Activated CD4-positive, alpha-beta T cell treated with anti-CD3 and anti-CD28 coated beads, Interleukin-2, Interleukin-4, amounts not matched to agents 100 ng/mL and 50 ng/mL, durations not matched to agents 16 hours and 8 hours (primary cell): ENCODE measurements at regions not wholly inside any gene's neighbourhood (a gene's known extent, or its start where the extent isn't known, plus 50 kb on each side); places are given as distances from the start of the nearest gene placed in this dataset.
"Not testable (repeated sequence)": the region's sequence is repeated elsewhere in the genome, so short reads cannot be mapped to it uniquely, and the experiment has no call there.

ENCODE experiments used
- DNase-seq: peaks from one replicate; pipeline ENCODE4 v3.0.0-alpha.2; 2020; ENCODE audit warnings: low spot score

DNA sequence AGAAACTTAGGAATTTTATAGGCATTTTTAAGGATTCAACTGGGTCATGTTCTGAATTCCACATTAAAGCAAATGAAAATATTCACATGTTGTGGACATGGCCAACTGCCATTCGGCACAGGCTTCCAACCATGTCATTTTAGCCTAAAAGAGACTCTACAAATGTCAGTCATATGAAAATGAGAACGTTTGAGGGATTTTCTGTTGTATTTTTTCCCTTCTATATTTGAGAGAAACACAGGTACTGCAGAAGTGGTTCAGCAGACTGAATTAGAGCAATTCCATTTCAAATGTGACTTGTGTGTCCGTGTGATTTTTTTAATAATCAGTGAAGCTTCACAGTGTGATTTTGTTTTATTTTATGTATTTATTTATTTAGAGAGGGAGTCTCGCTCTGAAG, 124.3 kb downstream of the TP53TG3F start:
- not testable (repeated sequence) for DNase-seq

DNA sequence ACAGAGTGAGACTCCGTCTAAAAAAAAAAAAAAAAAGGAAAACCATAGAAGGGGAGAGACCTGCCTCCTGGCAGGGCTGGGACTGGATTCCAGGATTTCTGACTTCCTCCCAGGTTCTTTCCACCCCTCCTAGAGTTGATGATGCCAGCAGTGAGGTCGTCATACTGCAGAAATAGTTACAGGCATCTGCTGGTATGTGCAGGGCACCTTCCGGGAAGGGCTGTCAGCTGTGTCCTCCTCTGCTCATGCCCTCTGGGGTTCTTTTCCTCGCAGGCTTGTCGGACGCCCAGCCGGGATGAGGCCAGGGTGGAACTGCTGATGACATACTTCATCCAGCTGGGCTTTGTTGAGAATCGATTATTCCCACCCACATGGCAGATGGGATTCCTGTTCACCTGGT, 129.2 kb downstream of the TP53TG3F start:
- DNase-seq = not testable (repeated sequence)

DNA sequence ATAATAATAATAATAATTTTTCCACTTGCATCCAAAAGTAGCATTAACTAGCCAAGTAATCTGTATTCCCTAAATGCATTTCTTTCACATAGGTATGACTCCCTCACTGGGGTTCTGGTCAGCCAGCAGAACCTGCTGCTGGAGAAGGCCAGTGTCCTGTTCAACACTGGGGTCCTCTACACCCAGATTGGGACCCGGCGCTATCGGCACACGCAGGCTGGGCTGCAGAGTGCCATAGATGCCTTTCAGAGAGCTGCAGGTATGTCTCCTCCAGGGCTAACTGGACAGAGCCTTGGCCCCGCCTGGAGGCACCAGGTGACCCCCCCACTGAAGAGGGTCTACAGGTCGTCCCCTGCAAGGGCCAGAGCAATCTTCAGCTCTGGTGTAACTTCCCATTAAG, 133.9 kb downstream of the TP53TG3F start:
- not testable (repeated sequence) for DNase-seq

DNA sequence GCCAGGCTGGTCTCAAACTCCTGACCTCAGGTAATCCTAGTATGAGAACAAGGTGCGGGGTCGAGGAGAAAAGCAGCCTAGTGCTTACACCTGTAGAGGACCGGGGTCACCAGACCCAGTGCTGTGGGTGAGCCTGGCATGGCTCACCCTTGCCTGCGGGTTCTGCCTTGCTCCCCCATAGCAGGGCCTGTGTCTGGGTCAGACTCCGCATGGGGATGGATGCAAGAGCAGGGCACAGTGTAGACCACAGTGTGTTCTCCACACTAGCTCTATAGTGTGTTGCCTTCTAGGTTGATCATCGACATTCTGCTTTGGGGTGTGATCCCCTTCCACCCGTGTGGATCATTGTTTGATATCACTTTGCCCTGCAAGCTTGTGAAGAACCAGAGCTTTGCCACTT, 135.7 kb downstream of the TP53TG3F start:
- DNase-seq = not testable (repeated sequence)

DNA sequence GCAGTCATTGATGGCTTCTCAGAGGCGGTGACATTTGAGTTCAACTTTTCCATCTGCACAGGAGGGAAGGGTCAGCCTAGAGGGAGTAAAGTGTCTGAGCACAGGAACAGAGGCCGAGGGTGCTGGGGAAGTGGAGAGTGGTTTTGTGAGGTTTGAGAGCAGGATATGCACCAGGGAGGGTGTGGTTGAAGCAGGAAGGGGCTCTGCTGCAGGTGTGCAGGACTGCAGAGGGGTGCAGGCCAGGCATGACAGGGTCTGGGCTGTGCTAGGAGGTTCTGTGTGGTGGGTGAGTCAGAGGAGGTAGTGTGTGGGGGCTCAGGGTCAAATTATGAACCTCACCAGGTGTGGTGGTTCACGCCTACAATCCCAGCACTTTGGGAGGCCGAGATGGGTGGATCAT, 141.6 kb downstream of the TP53TG3F start:
- not testable (repeated sequence) for DNase-seq

DNA sequence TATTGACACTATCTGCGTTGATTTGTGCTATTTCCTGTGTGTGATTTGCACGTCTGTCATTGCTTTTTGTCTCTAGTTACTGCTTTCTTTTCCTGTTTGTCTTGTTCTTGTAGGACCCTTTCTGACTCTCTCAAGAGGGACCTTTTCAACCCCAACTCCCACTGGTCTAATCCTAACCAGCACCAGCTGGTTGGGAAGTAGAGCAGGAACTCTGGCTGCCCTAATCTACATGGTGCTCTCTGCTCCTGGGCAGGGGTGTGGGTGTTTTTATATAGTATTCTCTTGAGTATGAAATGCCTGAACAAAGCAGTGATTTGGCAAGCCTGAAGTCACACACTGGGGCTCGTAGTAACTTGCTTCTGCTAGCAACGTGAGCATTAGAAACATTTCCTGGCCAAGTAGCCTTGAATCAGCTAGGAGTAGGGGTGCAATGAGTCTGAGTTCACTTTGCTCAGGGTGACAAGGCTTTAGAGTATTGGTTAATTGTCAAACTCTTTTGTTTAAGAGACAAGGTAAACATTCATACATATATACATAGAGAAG, 164.2 kb downstream of the TP53TG3F start:
- DNase-seq = not testable (repeated sequence)

DNA sequence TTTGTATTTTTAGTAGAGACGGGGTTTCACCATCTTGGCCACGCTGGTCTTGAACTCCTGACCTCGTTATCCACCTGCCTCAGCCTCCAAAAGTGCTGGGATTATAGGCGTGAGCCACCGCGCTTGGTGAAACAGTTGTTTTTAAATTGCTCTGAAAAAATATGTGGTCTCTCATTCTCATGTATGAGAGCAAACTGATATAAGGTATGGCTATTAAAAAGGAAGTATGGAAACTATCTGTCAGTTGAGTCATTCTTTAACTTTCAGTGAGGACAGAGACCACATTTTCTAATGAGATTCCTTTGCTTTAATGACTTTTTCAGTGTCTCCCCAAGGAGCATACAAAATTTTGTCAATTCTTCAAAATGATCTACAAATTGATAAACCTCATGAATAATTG, 169.5 kb downstream of the TP53TG3F start:
- DNase-seq = not testable (repeated sequence)

DNA sequence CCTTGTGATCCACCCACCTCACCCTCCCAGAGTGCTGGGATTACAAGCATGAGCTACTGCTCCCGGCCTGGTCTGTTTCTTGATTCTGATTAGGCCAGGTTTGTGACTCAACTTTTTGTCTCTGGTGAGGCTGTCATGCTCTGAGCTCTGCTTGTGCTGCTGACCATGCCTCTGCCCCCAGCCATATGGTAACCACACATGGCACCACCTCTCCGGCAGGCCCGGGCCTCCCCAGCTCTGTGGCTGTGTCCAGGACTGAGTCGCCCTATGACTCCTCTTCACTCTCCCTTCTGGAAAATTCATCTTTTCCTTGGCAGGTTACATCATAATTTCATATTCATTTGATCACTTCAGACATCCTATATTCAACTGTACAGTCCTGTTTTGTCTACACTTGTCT, 172.3 kb downstream of the TP53TG3F start:
- not testable (repeated sequence) for DNase-seq

DNA sequence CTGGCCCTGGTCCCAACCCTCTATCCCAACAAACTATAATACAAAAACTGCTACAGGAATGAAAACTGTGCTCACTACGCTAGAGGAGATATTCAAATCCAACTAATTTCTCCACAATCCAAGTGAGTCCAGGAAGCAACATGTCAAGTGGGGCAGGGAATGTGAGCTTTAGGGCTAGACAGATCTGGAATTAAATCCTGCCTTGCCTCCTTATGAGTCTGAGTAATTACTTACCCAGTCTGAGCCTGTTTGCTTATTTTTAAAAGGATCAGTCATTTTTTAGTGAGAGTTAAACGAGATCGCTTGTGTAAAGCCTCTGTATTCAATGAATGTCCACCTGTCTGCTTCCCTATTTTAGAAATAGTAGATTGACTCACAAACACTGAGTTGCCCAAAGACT, 174.6 kb downstream of the TP53TG3F start:
- not testable (repeated sequence) for DNase-seq

DNA sequence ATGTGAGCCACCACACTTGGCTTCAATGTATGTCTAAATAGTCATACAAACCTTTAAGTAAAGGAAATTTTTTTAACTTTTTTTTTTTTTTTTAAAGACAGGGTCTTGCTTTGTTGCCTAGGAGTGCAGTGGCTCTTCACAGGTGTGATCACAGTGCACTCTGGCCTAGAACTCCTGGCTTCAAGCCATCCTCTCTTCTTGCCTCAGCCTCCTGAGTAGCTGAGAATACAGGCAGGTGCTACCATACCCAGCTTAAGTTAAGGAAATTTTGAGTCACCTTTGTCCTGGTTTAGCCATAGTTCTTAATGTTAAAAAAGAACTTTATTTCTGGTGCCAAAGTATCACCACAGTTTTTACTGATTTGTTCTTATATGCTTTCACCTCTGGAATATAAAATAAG, 177.3 kb downstream of the TP53TG3F start:
- not testable (repeated sequence) for DNase-seq

DNA sequence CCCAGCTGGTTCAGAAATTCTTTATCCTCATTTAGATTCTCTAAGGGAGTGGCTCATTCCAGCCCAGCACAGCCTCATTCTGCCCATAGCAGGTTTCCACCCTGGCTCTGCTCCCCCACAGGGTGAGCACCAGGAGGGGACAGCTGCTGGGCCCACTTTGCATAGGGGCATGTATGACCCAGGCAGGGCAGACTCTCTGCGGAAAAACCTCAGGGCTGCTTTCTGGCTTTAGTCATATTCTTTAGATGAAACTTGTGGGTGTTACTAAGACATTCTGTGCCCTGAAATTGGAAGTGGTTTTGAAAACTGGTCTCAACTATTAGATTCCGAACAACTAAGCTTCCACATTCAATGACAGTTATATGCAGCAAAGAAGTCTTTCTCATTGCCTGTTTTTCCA, 183.9 kb downstream of the TP53TG3F start:
- not testable (repeated sequence) for DNase-seq

DNA sequence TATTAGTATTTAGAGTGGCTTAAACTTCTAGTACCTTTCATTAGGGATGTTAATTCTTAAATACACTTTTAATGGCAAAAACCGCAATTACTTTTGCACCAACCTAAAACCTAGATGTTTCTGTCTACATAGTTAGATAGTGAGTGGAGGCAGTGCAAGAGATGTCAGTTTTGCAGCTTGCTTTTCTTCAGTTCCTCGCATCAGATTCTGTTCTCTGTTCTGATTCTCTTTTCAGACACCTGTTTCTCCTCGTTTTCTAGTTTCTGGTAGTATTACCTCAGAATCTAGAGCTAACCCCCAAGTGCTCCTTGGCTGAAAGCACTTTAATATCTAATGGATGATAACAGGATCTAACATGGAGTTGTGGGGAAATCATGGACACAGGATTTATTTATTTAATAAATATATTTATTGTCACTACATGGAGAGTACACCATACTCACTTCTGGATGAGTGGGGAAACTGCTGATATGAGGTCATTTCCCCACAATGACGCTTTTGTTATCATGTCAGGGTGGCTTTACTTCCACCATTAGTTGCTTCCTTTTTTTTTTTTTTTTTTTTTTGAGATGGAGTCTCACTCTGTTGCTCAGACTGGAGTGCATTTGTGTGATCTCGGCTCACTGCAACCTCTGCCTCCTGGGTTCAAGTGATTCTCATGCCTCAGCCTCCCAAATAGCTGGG, 184.4 kb downstream of the TP53TG3F start:
- not testable (repeated sequence) for DNase-seq

DNA sequence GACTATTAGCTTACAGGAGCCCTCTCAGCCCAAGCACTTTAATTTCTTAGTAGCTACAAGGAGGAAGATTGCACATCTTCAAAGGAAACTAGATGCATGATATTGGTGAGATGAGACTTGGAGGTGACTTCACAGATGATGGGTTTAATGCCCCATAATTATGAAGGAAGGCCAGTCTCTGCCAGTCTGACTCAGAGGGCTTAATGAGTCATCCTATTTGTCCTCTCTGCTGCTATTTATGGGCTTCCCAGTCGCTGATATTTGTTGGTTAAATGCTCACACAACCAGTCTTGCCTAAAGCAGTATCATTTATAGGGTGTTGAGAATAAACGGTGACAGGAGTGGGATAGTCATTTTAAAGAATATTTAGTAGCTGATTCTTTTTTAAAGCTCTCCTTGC, 187.0 kb downstream of the TP53TG3F start:
- DNase-seq = not testable (repeated sequence)

DNA sequence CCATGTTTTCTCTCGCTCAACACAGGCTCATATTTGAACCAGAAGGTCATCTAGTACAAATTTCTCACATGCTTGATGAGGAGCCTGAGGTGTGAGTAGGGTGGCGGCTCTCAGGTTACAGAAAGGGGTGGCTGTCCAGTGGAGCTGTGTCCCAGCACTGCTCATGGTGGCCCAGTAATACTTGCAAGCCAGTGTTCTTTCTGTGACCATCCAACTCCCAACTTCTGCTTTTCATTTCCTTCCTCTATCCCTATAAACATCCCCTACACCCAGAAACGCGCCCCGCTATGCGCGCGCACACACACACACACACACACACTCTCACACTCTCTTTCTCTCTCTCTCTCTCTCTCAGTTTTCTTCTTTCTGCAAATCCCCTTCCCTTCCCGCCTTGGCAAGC, 196.3 kb downstream of the TP53TG3F start:
- not testable (repeated sequence) for DNase-seq

DNA sequence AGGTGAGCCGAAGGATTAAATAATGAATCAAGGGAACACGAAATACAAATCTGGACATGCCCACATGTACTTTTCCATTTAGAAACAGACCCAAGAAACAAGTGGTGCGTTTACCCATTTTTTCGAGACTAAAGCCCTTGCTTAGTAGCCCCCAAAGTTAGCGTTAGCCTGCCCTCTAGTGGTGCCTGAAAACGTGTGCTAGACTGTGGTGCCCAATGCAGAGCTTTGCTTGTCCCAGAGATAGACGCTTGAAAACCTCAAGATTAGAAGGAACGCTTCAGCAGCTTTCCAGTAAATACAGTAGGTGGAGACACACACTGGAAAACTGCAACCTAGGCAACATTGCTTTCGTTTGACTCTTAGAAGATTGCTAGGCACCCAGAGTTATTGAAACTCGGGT, 197.0 kb downstream of the TP53TG3F start:
- DNase-seq = not testable (repeated sequence)

DNA sequence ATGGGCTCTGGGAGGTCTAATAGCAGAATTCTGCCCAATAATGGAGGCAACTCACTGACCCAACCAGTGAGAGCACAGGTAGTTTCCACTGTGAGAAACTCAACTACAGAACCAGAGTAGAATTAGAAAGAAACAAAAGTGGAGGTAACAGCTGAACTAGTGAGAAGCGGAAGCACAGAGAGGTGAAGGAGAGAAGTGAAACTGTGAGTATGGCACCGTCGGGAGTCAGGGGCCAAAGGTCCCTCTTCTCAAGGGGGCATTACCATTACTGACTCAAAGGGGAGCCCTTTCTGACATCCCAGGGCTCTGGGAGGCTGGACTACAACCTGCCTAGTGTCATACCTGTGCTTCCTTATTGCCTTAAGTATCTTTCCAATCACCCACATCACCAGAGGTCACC, 198.3 kb downstream of the TP53TG3F start:
- DNase-seq = not testable (repeated sequence)

DNA sequence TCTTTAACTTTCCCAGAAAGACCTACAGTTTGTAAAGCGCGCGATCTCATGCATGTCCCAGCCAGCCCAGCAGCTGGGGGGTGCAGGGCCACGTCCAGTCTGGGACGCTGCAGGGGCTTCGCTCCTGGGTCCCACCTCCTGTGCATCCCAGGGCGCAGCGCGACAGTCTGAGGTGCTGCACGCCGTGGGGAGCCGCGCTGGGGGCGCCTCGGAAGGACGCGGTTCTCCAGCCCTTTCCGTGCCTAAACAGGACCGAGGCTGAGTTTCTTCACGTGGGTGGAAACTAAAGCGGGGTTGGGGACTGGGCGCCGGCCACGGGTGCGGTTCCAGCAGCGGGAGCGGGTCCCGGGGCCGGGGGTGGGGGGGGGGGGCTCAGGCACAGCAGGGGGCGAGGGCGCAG, 221.4 kb downstream of the TP53TG3F start:
- DNase-seq = not testable (repeated sequence)

DNA sequence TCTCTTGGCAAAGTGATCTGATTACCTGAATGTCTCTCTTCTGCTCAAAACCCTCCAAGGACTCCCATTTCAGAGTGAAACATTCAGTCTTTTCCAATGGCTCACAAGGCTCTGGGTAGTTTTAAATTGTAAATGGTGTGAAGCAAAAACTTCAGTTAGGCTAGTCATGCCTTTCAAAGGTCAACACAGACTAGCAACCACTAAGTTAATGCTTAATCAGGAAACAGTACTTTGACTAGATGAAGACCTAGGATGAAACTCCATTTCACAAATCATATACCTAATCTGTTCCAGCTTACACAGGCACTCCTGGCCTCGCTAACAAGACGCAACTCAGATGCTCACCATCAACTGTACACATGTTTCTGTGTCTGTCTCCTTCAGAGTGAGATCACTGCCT, 240.9 kb downstream of the TP53TG3F start:
- not testable (repeated sequence) for DNase-seq

DNA sequence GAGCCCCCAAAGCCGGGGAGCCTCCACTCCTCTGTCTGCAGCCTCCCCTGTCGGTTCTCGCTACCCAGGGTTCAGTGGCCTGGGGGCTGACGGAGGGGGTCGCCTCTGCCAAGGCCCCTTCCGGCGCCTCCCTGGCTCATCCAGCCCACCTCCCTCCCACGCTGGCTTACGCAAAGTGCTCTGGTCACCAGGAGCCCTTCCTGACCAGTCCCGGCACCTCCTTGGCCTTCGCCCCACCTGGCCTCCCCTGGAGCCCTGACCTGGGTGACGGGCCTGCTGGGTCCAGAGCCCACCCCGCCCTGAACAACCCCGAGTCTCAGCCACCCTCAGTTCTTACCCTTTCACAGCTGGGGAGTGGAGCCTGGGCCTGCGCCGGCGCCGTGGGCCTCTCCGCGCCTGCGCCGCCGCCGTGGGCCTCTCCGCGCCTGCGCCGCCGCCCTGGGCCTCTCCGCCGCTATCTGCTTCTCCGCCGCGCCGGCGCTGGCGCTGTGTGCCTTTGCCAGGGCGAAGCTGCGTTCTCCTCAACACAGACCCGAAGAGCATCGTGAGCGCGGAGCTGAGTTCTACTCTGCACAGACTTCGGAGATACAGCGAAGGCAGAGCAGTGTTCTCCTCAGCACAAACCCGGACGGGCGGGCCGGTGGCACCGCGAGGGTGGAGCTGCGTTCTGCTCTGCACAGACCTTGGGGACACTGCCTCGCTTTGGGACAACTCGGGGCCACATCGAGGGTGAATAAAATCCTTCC, 247.6 kb downstream of the TP53TG3F start:
- not testable (repeated sequence) for DNase-seq

DNA sequence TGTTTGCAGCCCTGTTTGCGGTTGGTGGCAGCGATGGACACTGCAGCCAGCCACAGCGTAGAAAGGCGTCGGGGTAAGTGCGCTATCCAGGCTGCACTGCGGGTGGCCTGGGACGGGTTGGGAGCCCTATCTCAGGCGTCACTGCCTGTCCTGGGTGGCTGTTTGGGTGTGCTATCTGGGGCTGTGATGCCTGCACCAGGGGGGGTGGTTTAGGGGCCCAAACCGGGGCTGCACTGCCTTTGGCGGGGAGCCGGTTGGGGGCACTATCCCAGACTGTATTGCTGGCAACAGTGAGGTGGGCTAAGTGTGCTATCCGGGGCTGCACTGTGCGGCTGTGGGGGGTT, 248.2 kb downstream of the TP53TG3F start:
- DNase-seq = not testable (repeated sequence)

DNA sequence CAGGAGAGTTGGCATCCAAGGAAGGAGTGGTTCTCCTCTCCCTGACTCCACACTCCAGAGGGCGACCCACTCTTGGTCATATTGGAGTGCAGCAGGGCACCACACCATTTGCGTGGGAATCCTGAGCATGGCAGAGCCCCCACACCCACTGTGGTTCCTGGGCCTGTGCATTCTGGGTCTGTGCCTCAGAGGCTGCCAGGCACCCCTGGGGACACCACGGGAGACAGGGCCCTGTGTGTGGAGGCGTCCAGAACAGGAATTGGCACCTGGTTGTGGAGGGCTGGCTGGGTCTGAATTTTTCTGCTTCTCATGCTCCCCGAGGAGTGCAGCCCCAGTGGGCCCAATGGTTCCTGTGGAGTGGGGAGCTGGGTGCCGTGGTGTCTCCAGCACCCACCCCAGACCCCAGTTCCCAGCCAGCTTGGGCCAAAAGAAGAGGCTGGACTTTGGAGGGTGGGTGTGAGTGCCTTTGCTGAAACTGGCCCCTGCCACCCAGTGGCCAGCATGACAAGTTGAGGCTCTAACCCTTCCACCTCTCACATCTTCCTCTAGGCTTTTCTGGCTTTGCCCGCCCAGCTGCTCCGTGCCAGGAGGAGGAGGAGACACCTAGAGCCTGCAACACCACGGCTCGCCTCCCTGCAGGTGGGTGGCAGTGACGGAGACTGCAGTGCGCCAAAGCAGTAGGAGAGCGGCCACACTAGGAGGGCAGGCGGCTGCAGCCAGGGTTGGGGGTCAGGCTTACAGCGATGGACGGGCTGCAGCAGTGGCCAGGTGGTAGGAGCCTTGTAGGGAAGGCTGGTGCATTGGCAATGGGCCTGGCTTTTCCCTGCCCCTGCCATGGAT, 250.7 kb downstream of the TP53TG3F start:
- not testable (repeated sequence) for DNase-seq

DNA sequence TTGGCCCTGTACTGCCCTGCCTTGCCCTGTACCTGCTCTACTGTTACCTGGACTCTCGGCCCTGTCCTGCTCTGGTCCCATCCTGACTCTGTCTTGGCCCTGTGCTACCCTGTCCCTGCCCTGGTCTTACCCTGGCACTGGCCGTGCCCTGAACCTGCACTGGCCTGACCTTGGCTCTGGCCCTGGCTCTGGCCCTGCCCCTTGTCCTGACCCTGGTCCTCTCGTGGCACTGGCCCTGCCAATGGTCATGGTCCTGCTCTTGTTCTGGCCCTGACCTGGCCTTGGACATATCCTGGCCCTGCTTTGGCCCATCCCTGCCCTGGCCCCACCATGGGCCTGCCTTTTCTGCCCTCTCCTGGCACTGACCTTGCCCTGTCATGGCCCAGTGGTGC, 251.3 kb downstream of the TP53TG3F start:
- DNase-seq = not testable (repeated sequence)
